Neuronal stem cell (in vitro differentiated cells): ENCODE measurements at regions not wholly inside any gene's neighbourhood (a gene's known extent, or its start where the extent isn't known, plus 50 kb on each side); places are given as distances from the start of the nearest gene placed in this dataset.

ENCODE experiments used
- DNase-seq: peaks from one replicate; pipeline ENCODE4 v3.0.0-alpha.2; 2013; ENCODE audit warnings: low spot score
- H2AFZ ChIP-seq: one replicate; pipeline ENCODE4 v1.6.1; 2013; ENCODE audit warnings: mild to moderate bottlenecking, low read length, inconsistent platforms
- H2AK5ac ChIP-seq: 2 replicates; pipeline ENCODE4 v1.6.1; 2013; ENCODE audit warnings: low read depth, mild to moderate bottlenecking, inconsistent platforms, low read length, moderate library complexity, mixed read lengths
- H2BK120ac ChIP-seq: 2 replicates; pipeline ENCODE4 v1.6.1; 2013; ENCODE audit warnings: low read depth, mild to moderate bottlenecking, inconsistent platforms, low read length, moderate library complexity, mixed read lengths
- H2BK12ac ChIP-seq: one replicate; pipeline ENCODE4 v1.6.1; 2013; ENCODE audit warnings: low read length, inconsistent platforms
- H2BK15ac ChIP-seq: 2 replicates; pipeline ENCODE4 v1.6.1; 2013; ENCODE audit warnings: mild to moderate bottlenecking, low read length, inconsistent platforms, mixed read lengths
- H2BK5ac ChIP-seq: one replicate; pipeline ENCODE4 v1.6.1; 2013; ENCODE audit warnings: inconsistent platforms, mild to moderate bottlenecking, low read length, moderate library complexity
- H3K14ac ChIP-seq: one replicate; pipeline ENCODE4 v1.6.1; 2013; ENCODE audit warnings: low read length, inconsistent platforms
- H3K18ac ChIP-seq: 2 replicates; pipeline ENCODE4 v1.6.1; 2013; ENCODE audit warnings: low read length, inconsistent platforms
- H3K23ac ChIP-seq: 2 replicates; pipeline ENCODE4 v1.6.1; 2013; ENCODE audit warnings: low read depth, mild to moderate bottlenecking, mixed read lengths, low read length, inconsistent platforms; ENCODE audit not compliant: poor library complexity
- H3K27ac ChIP-seq: replicated peaks from 3 replicates; pipeline ENCODE4 v1.5.1; 2013; ENCODE audit warnings: low read length, inconsistent platforms
- H3K27me3 ChIP-seq, 3 experiments: 2 replicates each; pipeline ENCODE4 v1.6.1; 2013; ENCODE audit warnings: low read length in 3 of 3, mild to moderate bottlenecking in 2 of 3, inconsistent platforms in 1 of 3, low read depth in 1 of 3, mixed read lengths in 1 of 3, moderate library complexity in 1 of 3; ENCODE audit not compliant: control insufficient read depth in 3 of 3, insufficient read depth in 3 of 3
- H3K36me3 ChIP-seq, 2 donors: replicated peaks in 1 of 2; 2 replicates each; pipeline ENCODE4 v1.6.1; 2013; ENCODE audit warnings: low read length in 2 of 2; ENCODE audit not compliant: control insufficient read depth in 2 of 2, insufficient read depth in 2 of 2
- H3K4ac ChIP-seq: 2 replicates; pipeline ENCODE4 v1.6.1; 2013; ENCODE audit warnings: inconsistent platforms, mild to moderate bottlenecking, low read length, moderate library complexity
- H3K4me1 ChIP-seq, 2 donors: 1 replicate in 1 of 2; 2 replicates in 1 of 2; pipeline ENCODE4 v1.6.1; 2013; ENCODE audit warnings: low read length in 2 of 2, low read depth in 1 of 2; ENCODE audit not compliant: control insufficient read depth in 2 of 2, insufficient read depth in 1 of 2
- H3K4me2 ChIP-seq: one replicate; pipeline ENCODE4 v1.6.1; 2013; ENCODE audit warnings: mild to moderate bottlenecking, low read length, inconsistent platforms; ENCODE audit not compliant: insufficient read depth, poor library complexity, severe bottlenecking
- H3K4me3 ChIP-seq, 2 donors: 2 replicates each; pipeline ENCODE4 v1.5.1; 2013; ENCODE audit warnings: low read length in 2 of 2, mild to moderate bottlenecking in 2 of 2, inconsistent platforms in 1 of 2, moderate library complexity in 1 of 2
- H3K79me1 ChIP-seq: one replicate; pipeline ENCODE4 v1.6.1; 2013; ENCODE audit warnings: low read depth, mild to moderate bottlenecking, inconsistent platforms, low read length, moderate library complexity
- H3K9ac ChIP-seq: one replicate; pipeline ENCODE4 v1.6.1; 2013; ENCODE audit warnings: mild to moderate bottlenecking, low read depth, low read length, inconsistent platforms; ENCODE audit not compliant: poor library complexity
- H3K9me3 ChIP-seq, 2 donors: replicated peaks in 1 of 2; 2 replicates each; pipeline versions ENCODE3 to v1.6.1; 2013; ENCODE audit warnings: low read length in 2 of 2, mild to moderate bottlenecking in 2 of 2, inconsistent platforms in 1 of 2, low read depth in 1 of 2, mixed read lengths in 1 of 2, moderate library complexity in 1 of 2; ENCODE audit not compliant: control insufficient read depth in 2 of 2, insufficient read depth in 1 of 2
- H4K8ac ChIP-seq: one replicate; pipeline ENCODE4 v1.6.1; 2013; ENCODE audit warnings: low read depth, mild to moderate bottlenecking, inconsistent platforms, low read length, moderate library complexity
- H4K91ac ChIP-seq: one replicate; pipeline ENCODE4 v1.6.1; 2013; ENCODE audit warnings: low read length, low read depth, mild to moderate bottlenecking, inconsistent platforms; ENCODE audit not compliant: poor library complexity
- WGBS, 2 donors: extraction: QIAGEN DNeasy Blood & Tissue Kit; methylation state at CpG; one replicate each; pipeline ENCODE4 v1.1.7; 2013; ENCODE audit warnings: missing lambda C conversion rate in 2 of 2, mixed read lengths in 1 of 2; ENCODE audit not compliant: insufficient read length in 2 of 2, insufficient replicate concordance in 1 of 2; ENCODE audit errors: extremely low coverage in 2 of 2; 5-methylcytosine and 5-hydroxymethylcytosine counted together

- Histone ChIP-seq H2BK12ac (no peak overlapping the region), H3K4ac (no peak overlapping the region), H2BK5ac (no peak overlapping the region), H2AFZ (no peak overlapping the region), H3K4me3 (no peak overlapping the region), H3K9ac (no peak overlapping the region), H3K4me1 (peaks cover 0 to 2% of the 10 kb centered on the region in 2 donors), H4K8ac (no peak overlapping the region), H2BK120ac (no peak overlapping the region), H3K4me2 (no peak overlapping the region), H3K9me3 (no peaks in the 10 kb centered on the region), H3K14ac (no peak overlapping the region), H4K91ac (no peak overlapping the region), H3K27me3 (no peaks in the 10 kb centered on the region), H3K27ac (no peak overlapping the region), H3K18ac (no peak overlapping the region), H2AK5ac (no peak overlapping the region), H2BK15ac (no peak overlapping the region), H3K23ac (no peak overlapping the region), H3K79me1 (no peaks in the 10 kb centered on the region), H3K36me3 (no peaks in the 10 kb centered on the region)
- no peak for DNase-seq
- WGBS, 2 donors: no CpG with 5 or more reads among the region's 1 CpG
These were observed 713.4 kb upstream of the VRK2 start for GRCh38 chr2:57333221-57333620.

GRCh38 chr2:57343391-57344006, 703.1 kb upstream of the VRK2 start:
- Histone ChIP-seq H2BK5ac (no peak overlapping the region), H3K4me1 (no peaks in the 10 kb centered on the region), H2AFZ (no peak overlapping the region), H3K9me3 (no peaks in the 10 kb centered on the region), H3K27ac (no peak overlapping the region), H3K4ac (no peak overlapping the region), H3K9ac (no peak overlapping the region), H3K36me3 (no peaks in the 10 kb centered on the region), H3K79me1 (no peaks in the 10 kb centered on the region), H2BK15ac (no peak overlapping the region), H3K14ac (no peak overlapping the region), H2AK5ac (no peak overlapping the region), H3K4me3 (no peak overlapping the region), H3K27me3 (no peaks in the 10 kb centered on the region), H3K4me2 (no peak overlapping the region), H2BK120ac (no peak overlapping the region), H4K91ac (no peak overlapping the region), H4K8ac (no peak overlapping the region), H2BK12ac (no peak overlapping the region), H3K23ac (no peak overlapping the region), H3K18ac (no peak overlapping the region)
- no peak for DNase-seq
- no CpG with 5 or more reads among the region's 1 CpG for WGBS, 2 donors

- H3K79me1 ChIP-seq: no peaks in the 10 kb centered on the region
- H2BK15ac ChIP-seq: no peak overlapping the region
- no peak overlapping the region for H3K4me2 ChIP-seq
- no CpG with 5 or more reads among the region's 1 CpG for whole genome bisulfite sequencing, 2 donors
- H3K36me3 ChIP-seq: no peaks in the 10 kb centered on the region
- H2AFZ ChIP-seq: no peak overlapping the region
- H3K14ac ChIP-seq: no peak overlapping the region
- DNase-seq: no peak
- H3K4ac ChIP-seq: no peak overlapping the region
- H3K27ac ChIP-seq: no peak overlapping the region
- H4K91ac ChIP-seq: no peak overlapping the region
- H3K9ac ChIP-seq: no peak overlapping the region
- H2AK5ac ChIP-seq: no peak overlapping the region
- H2BK120ac ChIP-seq: no peak overlapping the region
- no peak overlapping the region for H4K8ac ChIP-seq
- H3K4me3 ChIP-seq: no peak overlapping the region
- H3K4me1 ChIP-seq: no peaks in the 10 kb centered on the region
- H3K23ac ChIP-seq: no peak overlapping the region
- no peaks in the 10 kb centered on the region for H3K27me3 ChIP-seq
- H3K9me3 ChIP-seq: no peaks in the 10 kb centered on the region
- H3K18ac ChIP-seq: no peak overlapping the region
- H2BK5ac ChIP-seq: no peak overlapping the region
- H2BK12ac ChIP-seq: no peak overlapping the region
These were observed 678.4 kb upstream of the VRK2 start for GRCh38 chr2:57368190-57368589.

- no peak overlapping the region for H3K4me3 ChIP-seq
These were observed 675.6 kb upstream of the VRK2 start for GRCh38 chr2:57370882-57371585.

More at GRCh38 chr2:57370882-57371585, 675.6 kb upstream of the VRK2 start:
- Histone ChIP-seq H3K23ac (no peak overlapping the region), H3K27ac (no peak overlapping the region), H2BK12ac (no peak overlapping the region), H2BK15ac (no peak overlapping the region), H4K8ac (no peak overlapping the region), H2BK5ac (no peak overlapping the region), H3K18ac (no peak overlapping the region), H3K79me1 (no peaks in the 10 kb centered on the region), H3K27me3 (no peaks in the 10 kb centered on the region), H2AFZ (no peak overlapping the region), H3K9me3 (no peaks in the 10 kb centered on the region), H3K9ac (no peak overlapping the region), H2AK5ac (no peak overlapping the region), H3K4me2 (no peak overlapping the region), H3K4me1 (no peaks in the 10 kb centered on the region), H3K36me3 (no peaks in the 10 kb centered on the region), H3K4ac (no peak overlapping the region), H2BK120ac (no peak overlapping the region), H4K91ac (no peak overlapping the region), H3K14ac (no peak overlapping the region)
- DNase-seq: no peak
- no CpG with 5 or more reads among the region's 3 CpGs for WGBS, 2 donors
